ENCODE measurements at regions not wholly inside any gene's neighbourhood (a gene's known extent, or its start where the extent isn't known, plus 50 kb on each side); places are given as distances from the start of the nearest gene placed in this dataset.

GRCh38 chr19:32131005-32131404 lies 214.4 kb upstream of the ZNF507 start:
- no peak for DNase-seq (ENCODE audit: insufficient read length)
- TF ChIP-seq TAF1 (IDR thresholded peaks at IDR 0.05; ENCODE audit: borderline replicate concordance, low read depth, low read length), result no peak
- TF ChIP-seq POLR2A (IDR thresholded peaks at IDR 0.05; ENCODE audit: low read depth, low read length), result no peak
- TF ChIP-seq POLR2AphosphoS5 (IDR thresholded peaks at IDR 0.05; ENCODE audit: low read depth, low read length), result no peak
- FAIRE-seq, result no peak

- FAIRE-seq (no peak), DNase-seq (ENCODE audit: insufficient read length) (no peak)
- no peak for TF ChIP-seq POLR2AphosphoS5 (IDR thresholded peaks at IDR 0.05; ENCODE audit: low read depth, low read length)
- TF ChIP-seq TAF1 (IDR thresholded peaks at IDR 0.05; ENCODE audit: borderline replicate concordance, low read depth, low read length), result no peak
- TF ChIP-seq POLR2A (IDR thresholded peaks at IDR 0.05; ENCODE audit: low read depth, low read length), result no peak
Observed at GRCh38 chr19:32138416-32138815, 207.0 kb upstream of the ZNF507 start.

GRCh38 chr19:32141840-32142511 lies 203.4 kb upstream of the ZNF507 start:
- no peak for DNase-seq (ENCODE audit: insufficient read length)
- no peak for FAIRE-seq
- TF ChIP-seq POLR2AphosphoS5 (IDR thresholded peaks at IDR 0.05; ENCODE audit: low read depth, low read length) (no peak), TAF1 (IDR thresholded peaks at IDR 0.05; ENCODE audit: borderline replicate concordance, low read depth, low read length) (no peak), POLR2A (IDR thresholded peaks at IDR 0.05; ENCODE audit: low read depth, low read length) (no peak)

- FAIRE-seq, result no peak
- DNase-seq (ENCODE audit: insufficient read length), result no peak
- no peak for TF ChIP-seq POLR2AphosphoS5 (IDR thresholded peaks at IDR 0.05; ENCODE audit: low read depth, low read length)
- TF ChIP-seq TAF1 (IDR thresholded peaks at IDR 0.05; ENCODE audit: borderline replicate concordance, low read depth, low read length), result no peak
- TF ChIP-seq POLR2A (IDR thresholded peaks at IDR 0.05; ENCODE audit: low read depth, low read length), result no peak
Observed at GRCh38 chr19:32146664-32147063, 198.7 kb upstream of the ZNF507 start.

- DNase-seq (ENCODE audit: insufficient read length) (no peak), FAIRE-seq (no peak)
- TF ChIP-seq TAF1 (IDR thresholded peaks at IDR 0.05; ENCODE audit: borderline replicate concordance, low read depth, low read length) (no peak), POLR2AphosphoS5 (IDR thresholded peaks at IDR 0.05; ENCODE audit: low read depth, low read length) (no peak), POLR2A (IDR thresholded peaks at IDR 0.05; ENCODE audit: low read depth, low read length) (no peak)
Observed at GRCh38 chr19:32150605-32151004, 194.8 kb upstream of the ZNF507 start.

- no peak for DNase-seq (ENCODE audit: insufficient read length)
- no peak for FAIRE-seq
- TF ChIP-seq POLR2A (IDR thresholded peaks at IDR 0.05; ENCODE audit: low read depth, low read length) (no peak), TAF1 (IDR thresholded peaks at IDR 0.05; ENCODE audit: borderline replicate concordance, low read depth, low read length) (no peak), POLR2AphosphoS5 (IDR thresholded peaks at IDR 0.05; ENCODE audit: low read depth, low read length) (no peak)
Observed at GRCh38 chr19:32154418-32154817, 191.0 kb upstream of the ZNF507 start.

- no peak for FAIRE-seq
Observed at GRCh38 chr19:32164384-32164992, 180.9 kb upstream of the ZNF507 start.

GRCh38 chr19:32165141-32165540 lies 180.3 kb upstream of the ZNF507 start:
- FAIRE-seq, result no peak
- TF ChIP-seq POLR2A (IDR thresholded peaks at IDR 0.05; ENCODE audit: low read depth, low read length) (no peak), TAF1 (IDR thresholded peaks at IDR 0.05; ENCODE audit: borderline replicate concordance, low read depth, low read length) (no peak), POLR2AphosphoS5 (IDR thresholded peaks at IDR 0.05; ENCODE audit: low read depth, low read length) (no peak)
- DNase-seq (ENCODE audit: insufficient read length), result no peak

More at GRCh38 chr19:32164384-32164992, 180.9 kb upstream of the ZNF507 start:
- no peak for DNase-seq (ENCODE audit: insufficient read length)
- TF ChIP-seq POLR2AphosphoS5 (IDR thresholded peaks at IDR 0.05; ENCODE audit: low read depth, low read length) (no peak), TAF1 (IDR thresholded peaks at IDR 0.05; ENCODE audit: borderline replicate concordance, low read depth, low read length) (no peak), POLR2A (IDR thresholded peaks at IDR 0.05; ENCODE audit: low read depth, low read length) (no peak)

- DNase-seq (ENCODE audit: insufficient read length), result no peak
- FAIRE-seq, result no peak
Observed at GRCh38 chr19:32165750-32166149, 179.7 kb upstream of the ZNF507 start.

GRCh38 chr19:32166238-32166637 lies 179.2 kb upstream of the ZNF507 start:
- TF ChIP-seq POLR2AphosphoS5 (IDR thresholded peaks at IDR 0.05; ENCODE audit: low read depth, low read length) (no peak), TAF1 (IDR thresholded peaks at IDR 0.05; ENCODE audit: borderline replicate concordance, low read depth, low read length) (no peak), POLR2A (IDR thresholded peaks at IDR 0.05; ENCODE audit: low read depth, low read length) (no peak)
- no peak for DNase-seq (ENCODE audit: insufficient read length)
- no peak for FAIRE-seq

More at GRCh38 chr19:32165750-32166149, 179.7 kb upstream of the ZNF507 start:
- TF ChIP-seq TAF1 (IDR thresholded peaks at IDR 0.05; ENCODE audit: borderline replicate concordance, low read depth, low read length) (no peak), POLR2A (IDR thresholded peaks at IDR 0.05; ENCODE audit: low read depth, low read length) (no peak), POLR2AphosphoS5 (IDR thresholded peaks at IDR 0.05; ENCODE audit: low read depth, low read length) (no peak)

GRCh38 chr19:32168111-32168510 lies 177.3 kb upstream of the ZNF507 start:
- DNase-seq (ENCODE audit: insufficient read length) (no peak), FAIRE-seq (no peak)
- no peak for TF ChIP-seq POLR2AphosphoS5 (IDR thresholded peaks at IDR 0.05; ENCODE audit: low read depth, low read length)
- no peak for TF ChIP-seq TAF1 (IDR thresholded peaks at IDR 0.05; ENCODE audit: borderline replicate concordance, low read depth, low read length)
- no peak for TF ChIP-seq POLR2A (IDR thresholded peaks at IDR 0.05; ENCODE audit: low read depth, low read length)

GRCh38 chr19:32168606-32169005 lies 176.8 kb upstream of the ZNF507 start:
- no peak for FAIRE-seq
- DNase-seq (ENCODE audit: insufficient read length), result no peak
- TF ChIP-seq POLR2A (IDR thresholded peaks at IDR 0.05; ENCODE audit: low read depth, low read length), result no peak
- TF ChIP-seq TAF1 (IDR thresholded peaks at IDR 0.05; ENCODE audit: borderline replicate concordance, low read depth, low read length), result no peak
- no peak for TF ChIP-seq POLR2AphosphoS5 (IDR thresholded peaks at IDR 0.05; ENCODE audit: low read depth, low read length)

All from GM12892 (cell line).